Hepatocyte (in vitro differentiated cells): ENCODE measurements at regions not wholly inside any gene's neighbourhood (a gene's known extent, or its start where the extent isn't known, plus 50 kb on each side); places are given as distances from the start of the nearest gene placed in this dataset.
"Not testable (repeated sequence)": the region's sequence is repeated elsewhere in the genome, so short reads cannot be mapped to it uniquely, and the experiment has no call there.

Experiments used
- DNase-seq: peaks from one replicate; pipeline ENCODE4 v3.0.0-alpha.2; 2016; ENCODE audit warnings: low spot score
- H2AFZ ChIP-seq: fragments of 200-600 bp; sonication (generic); 2 replicates; pipeline ENCODE4 v1.6.0; 2016; ENCODE audit warnings: antibody characterized with exemption, mild to moderate bottlenecking
- H3K27ac ChIP-seq: fragments of 200-600 bp; sonication (generic); 2 replicates; pipeline ENCODE4 v1.5.1; 2016; ENCODE audit warnings: mild to moderate bottlenecking
- H3K27me3 ChIP-seq: fragments of 200-600 bp; sonication (generic); 2 replicates; pipeline ENCODE4 v1.6.1; 2016
- H3K36me3 ChIP-seq: fragments of 200-600 bp; sonication (generic); replicated peaks from 2 replicates; pipeline ENCODE4 v1.5.1; 2016; ENCODE audit warnings: low read depth; ENCODE audit not compliant: insufficient read depth
- H3K4me1 ChIP-seq: fragments of 200-600 bp; sonication (generic); 2 replicates; pipeline ENCODE4 v1.5.1; 2016; ENCODE audit warnings: mild to moderate bottlenecking, moderate library complexity; ENCODE audit not compliant: insufficient read depth
- H3K4me2 ChIP-seq: fragments of 200-600 bp; sonication (generic); 2 replicates; pipeline ENCODE4 v1.6.0; 2016
- H3K4me3 ChIP-seq: fragments of 200-600 bp; sonication (generic); 2 replicates; pipeline ENCODE4 v1.5.1; 2016; ENCODE audit warnings: mild to moderate bottlenecking
- H3K79me2 ChIP-seq: fragments of 200-600 bp; sonication (generic); 2 replicates; pipeline ENCODE4 v1.6.0; 2017; ENCODE audit warnings: mild to moderate bottlenecking
- H3K9me2 ChIP-seq: fragments of 200-600 bp; sonication (generic); replicated peaks from 2 replicates; pipeline ENCODE4 v1.6.0; 2017; ENCODE audit warnings: mild to moderate bottlenecking; ENCODE audit not compliant: insufficient read depth
- H3K9me3 ChIP-seq: fragments of 200-600 bp; sonication (generic); 2 replicates; pipeline ENCODE4 v1.5.1; 2016; ENCODE audit warnings: low read depth, mild to moderate bottlenecking
- H4K20me1 ChIP-seq: fragments of 200-600 bp; sonication (generic); 2 replicates; pipeline ENCODE4 v1.6.0; 2016; ENCODE audit warnings: mild to moderate bottlenecking; ENCODE audit not compliant: insufficient read depth, poor library complexity, severe bottlenecking
- EZH2 ChIP-seq: fragments of 200-600 bp; sonication (generic); IDR thresholded peaks from 2 replicates; pipeline ENCODE4 v1.6.1; 2016; ENCODE audit warnings: antibody characterized with exemption, mild to moderate bottlenecking, borderline replicate concordance
- EZH2phosphoT487 ChIP-seq: fragments of 200-600 bp; sonication (generic); IDR thresholded peaks from one replicate; pipeline ENCODE4 v1.6.1; 2018; ENCODE audit warnings: antibody characterized with exemption, mild to moderate bottlenecking, low read depth, moderate library complexity; ENCODE audit not compliant: unreplicated experiment, severe bottlenecking
- WGBS: methylation state at CpG from one replicate; pipeline ENCODE4 v1.1.6; 2016; ENCODE audit warnings: low lambda C conversion rate; ENCODE audit errors: missing lambda C conversion rate; 5-methylcytosine and 5-hydroxymethylcytosine counted together
- TF ChIP-seq, protein P1 (sequence below): fragments of 200-600 bp; sonication (generic); IDR thresholded peaks from 2 replicates; pipeline ENCODE4 v1.5.1; 2016; ENCODE audit warnings: antibody characterized with exemption, mild to moderate bottlenecking; ENCODE audit not compliant: poor library complexity

GRCh38 chr10:118961436-118961835 is 68.1 kb upstream of the NANOS1 start:
- no peak for TF ChIP-seq EZH2phosphoT487
- no peak for TF ChIP-seq EZH2
- TF ChIP-seq, protein P1, sequence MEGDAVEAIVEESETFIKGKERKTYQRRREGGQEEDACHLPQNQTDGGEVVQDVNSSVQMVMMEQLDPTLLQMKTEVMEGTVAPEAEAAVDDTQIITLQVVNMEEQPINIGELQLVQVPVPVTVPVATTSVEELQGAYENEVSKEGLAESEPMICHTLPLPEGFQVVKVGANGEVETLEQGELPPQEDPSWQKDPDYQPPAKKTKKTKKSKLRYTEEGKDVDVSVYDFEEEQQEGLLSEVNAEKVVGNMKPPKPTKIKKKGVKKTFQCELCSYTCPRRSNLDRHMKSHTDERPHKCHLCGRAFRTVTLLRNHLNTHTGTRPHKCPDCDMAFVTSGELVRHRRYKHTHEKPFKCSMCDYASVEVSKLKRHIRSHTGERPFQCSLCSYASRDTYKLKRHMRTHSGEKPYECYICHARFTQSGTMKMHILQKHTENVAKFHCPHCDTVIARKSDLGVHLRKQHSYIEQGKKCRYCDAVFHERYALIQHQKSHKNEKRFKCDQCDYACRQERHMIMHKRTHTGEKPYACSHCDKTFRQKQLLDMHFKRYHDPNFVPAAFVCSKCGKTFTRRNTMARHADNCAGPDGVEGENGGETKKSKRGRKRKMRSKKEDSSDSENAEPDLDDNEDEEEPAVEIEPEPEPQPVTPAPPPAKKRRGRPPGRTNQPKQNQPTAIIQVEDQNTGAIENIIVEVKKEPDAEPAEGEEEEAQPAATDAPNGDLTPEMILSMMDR: no peak
- H2AFZ ChIP-seq: no peak overlapping the region
- no peaks in the 10 kb centered on the region for H4K20me1 ChIP-seq
- no peak overlapping the region for H3K27ac ChIP-seq
- no peaks in the 10 kb centered on the region for H3K4me1 ChIP-seq
- H3K4me3 ChIP-seq: no peak overlapping the region
- H3K27me3 ChIP-seq: no peaks in the 10 kb centered on the region
- 81% methylated on average over 5 of the region's 7 CpGs for WGBS
- no peaks in the 10 kb centered on the region for H3K79me2 ChIP-seq
- no peaks in the 10 kb centered on the region for H3K9me3 ChIP-seq
- no peak overlapping the region for H3K4me2 ChIP-seq
- H3K36me3 ChIP-seq: no peaks in the 10 kb centered on the region
- H3K9me2 ChIP-seq: no peaks in the 10 kb centered on the region
- DNase-seq: no peak

DNA sequence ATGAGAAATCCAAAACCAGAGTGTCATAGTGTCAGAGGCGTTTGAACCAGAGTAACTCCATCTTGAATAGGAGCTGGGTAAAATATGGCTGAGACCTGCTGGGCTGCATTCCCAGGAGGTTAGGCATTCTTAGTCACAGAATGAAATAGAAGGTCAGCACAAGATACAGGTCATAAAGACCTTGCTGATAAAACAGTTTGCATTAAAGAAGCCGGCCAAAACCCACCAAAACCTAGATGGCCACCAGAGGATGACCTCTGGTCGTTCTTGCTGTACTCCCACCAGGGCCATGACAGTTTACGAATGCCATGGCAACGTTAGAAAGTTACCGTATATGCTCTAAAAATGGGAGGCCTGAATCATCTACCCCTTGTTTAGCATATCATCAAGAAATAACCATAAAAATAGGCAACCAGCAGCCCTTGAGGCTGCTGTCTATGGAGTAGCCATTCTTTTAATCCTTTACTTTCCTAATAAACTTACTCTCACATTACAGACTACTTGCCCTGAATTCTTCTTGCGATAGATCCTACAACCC is 67.1 kb upstream of the NANOS1 start:
- not testable (repeated sequence) for H3K4me3 ChIP-seq, H3K9me2 ChIP-seq, H3K4me2 ChIP-seq, H3K4me1 ChIP-seq, H3K27me3 ChIP-seq, H3K79me2 ChIP-seq, H2AFZ ChIP-seq, H3K27ac ChIP-seq, H3K9me3 ChIP-seq, DNase-seq, H4K20me1 ChIP-seq, H3K36me3 ChIP-seq
- WGBS: 71% methylated on average over 7 of the region's 7 CpGs

DNA sequence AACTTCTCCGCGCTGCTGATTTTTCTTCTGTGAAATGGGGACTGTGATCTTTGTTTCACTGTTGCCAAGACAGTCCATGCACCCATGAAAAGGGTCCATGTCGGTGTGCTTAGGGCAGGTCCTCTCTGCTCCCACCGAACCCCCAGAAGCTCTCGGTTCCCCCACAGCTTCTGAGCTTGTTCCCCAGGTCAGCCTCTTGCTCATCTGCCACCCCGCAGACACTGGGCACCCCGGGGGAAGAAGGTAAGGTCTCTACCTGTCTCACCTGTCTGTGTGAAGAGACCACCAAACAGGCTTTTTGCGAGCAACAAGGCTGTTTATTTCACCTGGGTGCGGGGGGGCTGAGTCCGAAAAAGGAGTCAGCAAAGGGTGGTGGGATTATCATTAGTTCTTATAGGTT is 66.2 kb upstream of the NANOS1 start:
- WGBS: 89% methylated on average over 10 of the region's 10 CpGs
- Histone ChIP-seq H3K36me3 (no peaks in the 10 kb centered on the region), H3K4me1 (no peaks in the 10 kb centered on the region), H3K27ac (no peak overlapping the region), H3K4me2 (no peak overlapping the region), H4K20me1 (no peaks in the 10 kb centered on the region), H3K4me3 (no peak overlapping the region), H2AFZ (no peak overlapping the region), H3K9me3 (no peaks in the 10 kb centered on the region), H3K27me3 (no peaks in the 10 kb centered on the region), H3K79me2 (no peaks in the 10 kb centered on the region), H3K9me2 (no peaks in the 10 kb centered on the region)
- TF ChIP-seq EZH2phosphoT487 (no peak), EZH2 (no peak)
- TF ChIP-seq, protein P1: no peak
- DNase-seq: no peak

- 91% methylated on average over 2 of the region's 2 CpGs for WGBS
- no peaks in the 10 kb centered on the region for H3K9me3 ChIP-seq
- H3K4me3 ChIP-seq: no peak overlapping the region
- no peak overlapping the region for H3K4me2 ChIP-seq
- no peaks in the 10 kb centered on the region for H3K4me1 ChIP-seq
- TF ChIP-seq EZH2 (no peak), EZH2phosphoT487 (no peak)
- TF ChIP-seq, protein P1: no peak
- H4K20me1 ChIP-seq: no peaks in the 10 kb centered on the region
- no peak overlapping the region for H3K27ac ChIP-seq
- H3K36me3 ChIP-seq: no peaks in the 10 kb centered on the region
- no peaks in the 10 kb centered on the region for H3K9me2 ChIP-seq
- H3K27me3 ChIP-seq: no peaks in the 10 kb centered on the region
- no peak overlapping the region for H2AFZ ChIP-seq
- DNase-seq: no peak
- no peaks in the 10 kb centered on the region for H3K79me2 ChIP-seq
Measured at GRCh38 chr10:118963933-118964332, 65.6 kb upstream of the NANOS1 start.

GRCh38 chr10:118964476-118964875 is 65.0 kb upstream of the NANOS1 start:
- 97% methylated on average over 3 of the region's 3 CpGs for WGBS
- not testable (repeated sequence) for H3K36me3 ChIP-seq

More at GRCh38 chr10:118964476-118964875, 65.0 kb upstream of the NANOS1 start:
- not testable (repeated sequence) for H3K27ac ChIP-seq, H4K20me1 ChIP-seq, H3K9me3 ChIP-seq, H3K27me3 ChIP-seq, H3K79me2 ChIP-seq, H3K4me1 ChIP-seq, DNase-seq, H3K4me3 ChIP-seq, H2AFZ ChIP-seq, H3K4me2 ChIP-seq, H3K9me2 ChIP-seq
